ENCODE measurements at regions not wholly inside any gene's neighbourhood (a gene's known extent, or its start where the extent isn't known, plus 50 kb on each side); places are given as distances from the start of the nearest gene placed in this dataset.
"Not testable (repeated sequence)": the region's sequence is repeated elsewhere in the genome, so short reads cannot be mapped to it uniquely, and the experiment has no call there.

DNA sequence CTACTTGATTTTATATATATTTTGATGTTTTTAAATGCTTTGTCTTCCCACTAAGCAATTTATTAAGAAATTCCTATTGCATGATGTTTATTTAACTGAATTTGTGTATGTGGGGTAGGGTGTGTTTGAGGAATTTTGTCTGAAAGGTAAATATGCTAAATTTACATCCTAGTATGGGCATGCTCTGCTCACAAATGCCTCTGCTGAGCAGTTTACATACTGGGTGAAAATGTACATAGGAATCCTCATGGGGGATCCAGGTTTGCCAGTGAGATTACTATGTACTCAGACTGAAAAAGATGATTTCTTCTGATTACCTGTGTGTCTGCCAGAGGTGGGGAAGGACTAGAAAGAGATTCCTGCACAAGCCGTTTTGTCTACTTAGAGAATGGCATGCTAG, 126.6 kb downstream of the DISP1 start:
- DNase-seq (ENCODE audit: low read depth in 2 of 3, low spot score in 2 of 3) = no peak

- no peak for DNase-seq (ENCODE audit: low read depth in 2 of 3, low spot score in 2 of 3)
Observed at GRCh38 chr1:222946436-222946835, 131.6 kb downstream of the DISP1 start.

DNA sequence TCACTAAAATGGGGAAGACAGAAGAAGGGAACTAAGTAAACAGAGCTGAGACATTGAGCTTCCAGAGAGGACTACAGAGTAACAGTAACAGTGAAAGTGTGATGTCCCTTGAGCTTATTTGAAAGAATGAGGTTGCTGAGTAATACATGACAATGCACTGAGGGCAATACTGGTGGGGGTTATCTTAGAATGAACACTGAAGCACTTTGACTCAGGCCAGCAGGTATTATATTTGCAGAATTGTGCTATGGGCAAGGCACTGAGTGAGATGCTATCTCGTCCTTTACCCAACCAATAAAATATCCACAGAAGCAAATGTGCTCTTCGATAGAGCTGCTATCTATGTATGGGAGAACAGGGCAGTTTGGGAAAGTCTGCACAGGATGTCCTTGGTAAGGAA, 133.2 kb downstream of the DISP1 start:
- DNase-seq (ENCODE audit: low read depth in 2 of 3, low spot score in 2 of 3) = no peak

- DNase-seq (ENCODE audit: low read depth in 2 of 3, low spot score in 2 of 3) = no peak
Observed at GRCh38 chr1:222950892-222951291, 136.1 kb downstream of the DISP1 start.

- no peak for DNase-seq (ENCODE audit: low read depth in 2 of 3, low spot score in 2 of 3)
Observed at GRCh38 chr1:222953585-222953984, 138.7 kb downstream of the DISP1 start.

GRCh38 chr1:222955964-222956363, 141.1 kb downstream of the DISP1 start:
- no peak for DNase-seq (ENCODE audit: low read depth in 2 of 3, low spot score in 2 of 3)

GRCh38 chr1:222956601-222957000, 141.8 kb downstream of the DISP1 start:
- DNase-seq (ENCODE audit: low read depth in 2 of 3, low spot score in 2 of 3) = no peak

DNA sequence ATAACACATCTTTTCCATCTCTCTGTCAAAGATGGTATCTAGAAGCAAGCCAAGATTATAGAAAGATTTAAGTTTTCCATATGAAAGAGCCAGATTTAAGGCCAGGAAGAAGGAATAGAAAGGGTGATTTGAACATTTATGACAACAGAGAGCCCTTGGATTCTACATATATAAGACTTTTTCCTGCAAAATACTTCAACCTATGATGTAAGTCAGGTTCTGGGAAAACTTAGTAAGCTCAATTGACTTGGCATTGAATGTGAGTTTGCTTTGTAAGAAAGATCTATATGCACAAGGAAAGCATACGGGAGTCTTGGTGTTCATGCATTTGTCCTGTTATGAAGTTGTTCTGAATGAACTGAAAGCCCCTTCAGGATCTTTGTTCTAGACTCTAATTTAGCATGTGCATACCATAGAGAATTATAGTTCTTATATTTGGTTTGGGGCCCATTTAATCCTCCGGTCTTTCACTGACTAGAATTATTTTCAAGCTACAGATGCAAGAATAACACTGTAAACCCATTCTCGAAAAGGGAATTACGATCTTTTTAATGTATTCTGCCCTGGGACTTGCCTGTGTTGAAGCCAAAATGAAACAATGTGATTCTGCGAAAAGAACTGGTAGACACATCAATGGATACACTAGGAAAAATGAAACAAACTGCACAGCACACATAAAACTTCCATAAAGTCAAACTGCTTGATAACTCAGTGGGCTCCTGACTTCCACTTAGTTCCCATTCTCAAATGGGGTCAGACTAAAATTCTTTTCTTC, 152.8 kb downstream of the DISP1 start:
- no peak for DNase-seq (ENCODE audit: low read depth in 2 of 3, low spot score in 2 of 3)

- DNase-seq (ENCODE audit: low read depth in 2 of 3, low spot score in 2 of 3) = no peak
Observed at GRCh38 chr1:222970040-222970439, 155.2 kb downstream of the DISP1 start.

GRCh38 chr1:222970711-222971110, 155.9 kb downstream of the DISP1 start:
- no peak for DNase-seq (ENCODE audit: low read depth in 2 of 3, low spot score in 2 of 3)

GRCh38 chr1:222971146-222971545, 156.3 kb downstream of the DISP1 start:
- no peak for DNase-seq (ENCODE audit: low read depth in 2 of 3, low spot score in 2 of 3)

DNA sequence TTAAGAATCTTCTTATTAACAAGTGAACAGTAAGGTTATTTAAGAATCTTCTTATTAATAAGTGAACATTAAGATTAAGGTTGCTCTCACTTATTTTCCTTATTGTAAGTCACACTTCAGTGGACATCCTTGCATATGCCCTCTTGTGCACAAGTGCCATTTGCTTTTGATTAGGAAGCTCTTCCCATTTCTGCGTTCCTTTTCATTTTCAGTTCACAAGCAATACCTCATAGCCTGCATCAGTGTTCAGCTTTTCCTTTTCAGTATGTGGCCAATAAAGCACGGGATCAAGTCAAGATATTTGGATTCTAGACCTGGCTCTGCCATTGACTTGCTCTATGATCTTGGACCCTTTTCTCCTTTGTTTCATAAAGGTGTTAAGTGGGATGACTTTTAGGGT, 158.7 kb downstream of the DISP1 start:
- no peak for DNase-seq (ENCODE audit: low read depth in 2 of 3, low spot score in 2 of 3)

- DNase-seq (ENCODE audit: low read depth in 2 of 3, low spot score in 2 of 3) = peak in 1 of 3 donors; percentile 37
Observed at GRCh38 chr1:222974496-222974895, 159.7 kb downstream of the DISP1 start.

GRCh38 chr1:222975472-222976122, 160.8 kb downstream of the DISP1 start:
- no peak for DNase-seq (ENCODE audit: low read depth in 2 of 3, low spot score in 2 of 3)

- no peak for DNase-seq (ENCODE audit: low read depth in 2 of 3, low spot score in 2 of 3)
Observed at GRCh38 chr1:222976453-222976852, 161.6 kb downstream of the DISP1 start.

DNA sequence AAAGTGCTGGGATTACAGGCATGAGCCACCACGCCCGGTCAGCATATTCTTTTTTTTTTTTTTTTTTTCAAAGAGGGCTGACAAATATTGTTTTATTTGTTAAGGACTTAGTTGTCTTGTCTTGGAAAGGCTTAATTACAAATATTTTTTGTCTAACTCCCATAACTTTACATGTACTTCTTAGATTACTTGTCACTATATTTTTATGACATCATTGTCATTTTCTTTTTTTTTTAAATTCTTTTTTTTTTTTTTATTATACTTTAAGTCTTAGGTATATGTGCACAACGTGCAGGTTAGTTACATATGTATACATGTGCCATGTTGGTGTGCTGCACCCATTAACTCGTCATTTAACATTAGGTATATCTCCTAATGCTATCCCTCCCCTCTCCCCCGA, 162.5 kb downstream of the DISP1 start:
- not testable (repeated sequence) for DNase-seq (ENCODE audit: low read depth in 2 of 3, low spot score in 2 of 3)

DNA sequence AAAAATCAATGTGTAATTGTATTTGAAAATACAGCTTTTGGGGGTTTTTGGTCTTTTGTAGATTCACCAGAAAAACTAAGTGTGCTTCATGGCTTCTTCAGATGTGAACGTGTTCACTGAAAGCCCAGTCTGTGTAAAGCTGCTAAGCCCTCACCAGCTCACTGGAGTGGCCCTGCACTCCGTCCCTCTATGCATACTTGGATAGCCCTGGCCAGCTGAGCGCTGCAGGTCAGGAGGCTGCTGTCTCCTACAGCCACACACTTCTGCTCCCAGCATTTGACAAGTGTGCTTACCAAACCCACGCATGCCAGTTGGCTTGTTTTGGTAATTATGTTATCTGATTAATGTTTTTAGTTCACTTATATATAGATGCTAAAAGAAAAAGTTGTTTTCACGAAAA, 163.5 kb downstream of the TLR5 start:
- DNase-seq (ENCODE audit: low read depth in 2 of 3, low spot score in 2 of 3) = no peak

- no peak for DNase-seq (ENCODE audit: low read depth in 2 of 3, low spot score in 2 of 3)
Observed at GRCh38 chr1:222987674-222988076, 155.4 kb downstream of the TLR5 start.

DNA sequence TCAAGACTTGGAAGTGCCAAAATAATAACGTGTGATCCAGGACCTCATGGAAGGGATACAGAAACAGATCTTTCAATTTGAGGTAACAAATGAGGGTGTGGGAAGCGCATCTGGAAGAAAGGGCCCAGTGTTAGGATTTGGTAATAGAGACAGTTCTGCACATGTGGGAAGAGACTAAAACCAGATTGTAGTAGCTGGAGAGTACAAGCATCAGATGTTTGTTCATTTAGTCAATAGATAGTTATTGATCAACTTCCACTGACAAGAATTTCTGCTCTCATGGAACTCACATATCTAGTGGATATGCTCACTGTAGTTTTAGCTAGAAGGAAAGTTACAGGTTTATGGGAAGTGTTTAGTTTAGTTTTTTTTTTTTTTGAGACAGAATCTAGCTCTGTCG, 153.6 kb downstream of the TLR5 start:
- DNase-seq (ENCODE audit: low read depth in 2 of 3, low spot score in 2 of 3) = no peak

DNA sequence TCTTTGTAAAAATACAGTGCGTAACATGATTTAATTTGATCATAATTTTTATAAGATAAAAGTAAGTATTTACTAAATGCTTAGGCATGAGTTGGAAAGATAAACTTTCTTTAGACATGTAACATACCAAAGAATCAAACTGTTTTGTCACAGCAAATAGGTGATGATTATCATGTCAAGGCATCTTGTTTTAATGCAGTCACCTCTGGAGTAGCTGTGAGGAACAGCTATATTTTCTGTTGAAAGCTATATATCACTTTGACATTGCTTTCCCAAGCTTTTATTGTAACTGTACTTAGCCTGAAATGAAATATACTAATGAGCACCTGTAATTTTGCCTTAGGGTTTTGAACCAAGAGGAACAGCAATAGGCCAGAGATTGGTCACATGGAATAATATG, 151.9 kb downstream of the TLR5 start:
- no peak for DNase-seq (ENCODE audit: low read depth in 2 of 3, low spot score in 2 of 3)

- no peak for DNase-seq (ENCODE audit: low read depth in 2 of 3, low spot score in 2 of 3)
Observed at GRCh38 chr1:222991908-222992307, 151.1 kb downstream of the TLR5 start.

- DNase-seq (ENCODE audit: low read depth in 2 of 3, low spot score in 2 of 3) = no peak
Observed at GRCh38 chr1:222994511-222995235, 148.4 kb downstream of the TLR5 start.
